Keratinocyte (primary cell): ENCODE measurements at regions not wholly inside any gene's neighbourhood (a gene's known extent, or its start where the extent isn't known, plus 50 kb on each side); places are given as distances from the start of the nearest gene placed in this dataset.

Experiments used
- DNase-seq: peaks from one replicate; pipeline ENCODE4 v3.0.0-alpha.2; 2011; ENCODE audit warnings: low read depth, missing footprints, low spot score
- FAIRE-seq: peaks from 2 replicates; lab custom pipeline; 2011; peaks lifted over from hg19 to GRCh38; lab: Jason Lieb, UNC
- H2AFZ ChIP-seq: 2 replicates; pipeline ENCODE4 v1.6.0; 2012; ENCODE audit warnings: low read length, control low read depth, inconsistent platforms; ENCODE audit not compliant: control insufficient read depth
- H3K27ac ChIP-seq: 2 replicates; pipeline ENCODE4 v1.5.1; 2011; ENCODE audit warnings: low read length; ENCODE audit not compliant: control insufficient read depth, insufficient read depth
- H3K27me3 ChIP-seq: 3 replicates; pipeline ENCODE4 v1.6.0; 2011; ENCODE audit warnings: low read length; ENCODE audit not compliant: control insufficient read depth, insufficient read depth; ENCODE audit errors: extremely low read depth
- H3K36me3 ChIP-seq, 2 experiments: 2 replicates in 1 of 2; 3 replicates in 1 of 2; pipeline ENCODE4 v1.5.1; 2011; ENCODE audit warnings: low read length in 2 of 2, mild to moderate bottlenecking in 1 of 2; ENCODE audit not compliant: control insufficient read depth in 2 of 2, insufficient read depth in 2 of 2; ENCODE audit errors: extremely low read depth in 1 of 2
- H3K4me1 ChIP-seq: 3 replicates; pipeline ENCODE4 v1.5.1; 2011; ENCODE audit warnings: low read length; ENCODE audit not compliant: control insufficient read depth, insufficient read depth; ENCODE audit errors: extremely low read depth
- H3K4me2 ChIP-seq: 3 replicates; pipeline ENCODE4 v1.6.0; 2011; ENCODE audit warnings: low read depth, low read length; ENCODE audit not compliant: control insufficient read depth, insufficient read depth; ENCODE audit errors: extremely low read depth
- H3K4me3 ChIP-seq, 3 experiments: fragments of 200-600 bp in 1 of 3; sonication (generic) in 1 of 3; 2 replicates in 2 of 3; 3 replicates in 1 of 3; pipeline ENCODE4 v1.5.1; 2011 to 2016; ENCODE audit warnings: low read length in 3 of 3, mild to moderate bottlenecking in 3 of 3, control low read depth in 2 of 3, inconsistent platforms in 1 of 3, low read depth in 1 of 3, mixed read lengths in 1 of 3, mixed run types in 1 of 3, moderate library complexity in 1 of 3; ENCODE audit not compliant: control insufficient read depth in 2 of 3, insufficient read depth in 2 of 3; ENCODE audit errors: extremely low read depth in 1 of 3
- H3K79me2 ChIP-seq: 2 replicates; pipeline ENCODE4 v1.6.0; 2012; ENCODE audit warnings: low read length; ENCODE audit not compliant: control insufficient read depth, insufficient read depth
- H3K9ac ChIP-seq: 3 replicates; pipeline ENCODE4 v1.6.0; 2011; ENCODE audit warnings: low read length; ENCODE audit not compliant: control insufficient read depth, insufficient read depth; ENCODE audit errors: extremely low read depth
- H3K9me1 ChIP-seq: 3 replicates; pipeline ENCODE4 v1.6.0; 2011; ENCODE audit warnings: low read length; ENCODE audit not compliant: control insufficient read depth, insufficient read depth; ENCODE audit errors: extremely low read depth
- H3K9me3 ChIP-seq: 2 replicates; pipeline ENCODE4 v1.5.1; 2012; ENCODE audit warnings: low read depth, low read length; ENCODE audit not compliant: control insufficient read depth
- H4K20me1 ChIP-seq: 3 replicates; pipeline ENCODE4 v1.6.0; 2011; ENCODE audit warnings: low read length; ENCODE audit not compliant: control insufficient read depth, insufficient read depth; ENCODE audit errors: extremely low read depth
- EZH2 ChIP-seq: IDR thresholded peaks from one replicate; pipeline ENCODE4 v1.6.1; 2012; ENCODE audit warnings: inconsistent platforms, mild to moderate bottlenecking, low read length, moderate library complexity
- dilution Hi-C: fragments of 300-500 bp; cut with MboI; formaldehyde crosslinking; loops from one replicate; pipeline ENCODE4 v1.7.0; 2020; ENCODE audit warnings: low sequenced_read_pairs; ENCODE audit not compliant: extremely low pct_ligation_motif_present
- TF ChIP-seq, protein P1 (sequence below), 3 experiments: IDR thresholded peaks in 1 of 3; conservative IDR thresholded peaks in 1 of 3; optimal IDR thresholded peaks in 1 of 3; 2 replicates in 2 of 3; 3 replicates in 1 of 3; pipeline versions ENCODE3 to v1.5.1; 2011; ENCODE audit warnings: low read length in 3 of 3, mild to moderate bottlenecking in 3 of 3, moderate library complexity in 2 of 3, control low read depth in 1 of 3, inconsistent platforms in 1 of 3; ENCODE audit not compliant: insufficient read depth in 2 of 3; ENCODE audit errors: extremely low read depth in 1 of 3

DNA sequence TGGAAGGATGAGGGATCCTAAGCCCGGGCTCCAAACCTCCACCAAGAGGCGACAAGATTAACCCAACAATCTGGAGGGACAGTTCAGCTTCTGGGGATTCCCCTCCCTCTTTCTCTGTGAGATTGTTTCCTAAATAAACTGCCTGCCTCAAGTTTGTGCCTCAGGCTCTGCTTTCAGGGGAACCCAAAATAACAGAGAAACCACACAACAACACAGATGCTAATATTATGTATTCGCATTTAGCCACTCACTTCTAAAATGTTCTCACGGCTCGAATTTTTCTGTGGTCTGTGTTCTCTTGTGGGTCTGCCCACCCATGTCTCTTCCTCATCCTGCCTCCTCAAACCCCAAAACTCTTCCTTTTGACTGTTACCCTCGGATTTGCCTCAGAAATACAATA is 1381.1 kb upstream of the SLC10A2 start:
- Histone ChIP-seq H3K27ac (no peak overlapping the region), H3K9me1 (no peaks in the 10 kb centered on the region), H3K9me3 (no peaks in the 10 kb centered on the region), H3K9ac (no peak overlapping the region), H3K4me3 (no peak overlapping the region), H3K4me1 (no peaks in the 10 kb centered on the region), H3K4me2 (no peak overlapping the region), H2AFZ (no peak overlapping the region), H3K36me3 (no peaks in the 10 kb centered on the region), H3K27me3 (no peaks in the 10 kb centered on the region), H3K79me2 (no peaks in the 10 kb centered on the region), H4K20me1 (no peaks in the 10 kb centered on the region)
- DNase-seq (no peak), FAIRE-seq (no peak)
- TF ChIP-seq, protein P1, sequence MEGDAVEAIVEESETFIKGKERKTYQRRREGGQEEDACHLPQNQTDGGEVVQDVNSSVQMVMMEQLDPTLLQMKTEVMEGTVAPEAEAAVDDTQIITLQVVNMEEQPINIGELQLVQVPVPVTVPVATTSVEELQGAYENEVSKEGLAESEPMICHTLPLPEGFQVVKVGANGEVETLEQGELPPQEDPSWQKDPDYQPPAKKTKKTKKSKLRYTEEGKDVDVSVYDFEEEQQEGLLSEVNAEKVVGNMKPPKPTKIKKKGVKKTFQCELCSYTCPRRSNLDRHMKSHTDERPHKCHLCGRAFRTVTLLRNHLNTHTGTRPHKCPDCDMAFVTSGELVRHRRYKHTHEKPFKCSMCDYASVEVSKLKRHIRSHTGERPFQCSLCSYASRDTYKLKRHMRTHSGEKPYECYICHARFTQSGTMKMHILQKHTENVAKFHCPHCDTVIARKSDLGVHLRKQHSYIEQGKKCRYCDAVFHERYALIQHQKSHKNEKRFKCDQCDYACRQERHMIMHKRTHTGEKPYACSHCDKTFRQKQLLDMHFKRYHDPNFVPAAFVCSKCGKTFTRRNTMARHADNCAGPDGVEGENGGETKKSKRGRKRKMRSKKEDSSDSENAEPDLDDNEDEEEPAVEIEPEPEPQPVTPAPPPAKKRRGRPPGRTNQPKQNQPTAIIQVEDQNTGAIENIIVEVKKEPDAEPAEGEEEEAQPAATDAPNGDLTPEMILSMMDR (optimal IDR thresholded peaks at IDR 0.05 in 1 of 3, IDR thresholded peaks at IDR 0.05 in 1 of 3, conservative IDR thresholded peaks at IDR 0.05 in 1 of 3; ENCODE audit: extremely low read depth in 1 of 3, insufficient read depth in 2 of 3, low read length in 3 of 3), result no peak
- TF ChIP-seq EZH2, result no peak
- dilution Hi-C loops, result no loop called here

DNA sequence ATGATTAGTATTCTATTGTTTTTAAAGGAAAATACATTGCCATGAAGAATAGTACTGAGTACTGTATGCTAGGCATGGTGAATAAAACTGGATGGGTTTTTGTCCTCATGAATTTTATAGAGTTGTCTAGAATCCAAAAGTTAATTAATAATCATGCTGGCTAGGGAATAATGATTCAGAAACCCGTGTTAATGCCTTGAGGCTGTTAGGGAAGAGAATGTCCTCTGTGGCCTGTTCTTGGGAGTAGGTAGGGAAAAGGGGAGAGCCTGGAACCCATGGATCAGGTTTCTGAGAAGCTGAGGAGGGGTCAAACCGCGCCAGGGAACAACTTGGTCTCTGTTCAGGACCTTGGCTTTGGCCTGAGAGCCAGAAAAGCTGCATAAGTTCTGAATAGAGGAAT is 1376.3 kb upstream of the SLC10A2 start:
- dilution Hi-C loops, result no loop called here
- no peak for DNase-seq

More for the DNA sequence above, 1376.3 kb upstream of the SLC10A2 start:
- Histone ChIP-seq H3K27me3 (no peaks in the 10 kb centered on the region), H3K36me3 (no peaks in the 10 kb centered on the region), H3K9me3 (no peaks in the 10 kb centered on the region), H3K9me1 (no peaks in the 10 kb centered on the region), H3K4me1 (no peaks in the 10 kb centered on the region), H3K79me2 (no peaks in the 10 kb centered on the region), H3K4me3 (no peak overlapping the region), H3K4me2 (no peak overlapping the region), H4K20me1 (no peaks in the 10 kb centered on the region), H2AFZ (no peak overlapping the region), H3K9ac (no peak overlapping the region), H3K27ac (no peak overlapping the region)
- no peak for FAIRE-seq
- no peak for TF ChIP-seq EZH2
- TF ChIP-seq, protein P1 (optimal IDR thresholded peaks at IDR 0.05 in 1 of 3, IDR thresholded peaks at IDR 0.05 in 1 of 3, conservative IDR thresholded peaks at IDR 0.05 in 1 of 3; ENCODE audit: extremely low read depth in 1 of 3, insufficient read depth in 2 of 3, low read length in 3 of 3), result no peak
